Ovary (tissue), 7 donors: ENCODE measurements at regions not wholly inside any gene's neighbourhood (a gene's known extent, or its start where the extent isn't known, plus 50 kb on each side); places are given as distances from the start of the nearest gene placed in this dataset.

Experiments
- DNase-seq, 5 donors: peaks; one replicate each; pipeline ENCODE4 v3.0.0-alpha.2; 2019 to 2020
- H3K27ac ChIP-seq, 2 donors: fragments of 200-600 bp; one replicate each; pipeline versions ENCODE4 v1.5.1 to v1.8.0; 2019 to 2022
- H3K27me3 ChIP-seq: fragments of 200-600 bp; one replicate; pipeline ENCODE4 v1.8.0; 2022
- H3K36me3 ChIP-seq: fragments of 200-600 bp; sonication (generic); one replicate; pipeline ENCODE4 v1.5.1; 2019
- H3K4me1 ChIP-seq: one replicate; pipeline ENCODE4 v1.8.1; 2013; ENCODE audit warnings: mild to moderate bottlenecking, moderate library complexity; ENCODE audit not compliant: insufficient read depth
- H3K4me3 ChIP-seq: fragments of 200-600 bp; sonication (generic); one replicate; pipeline ENCODE4 v1.5.1; 2017
- H3K9me3 ChIP-seq, 2 donors: fragments of 200-600 bp in 1 of 2; sonication (generic) in 1 of 2; one replicate each; pipeline versions ENCODE4 v1.5.1 to v1.8.1; 2013 to 2019; ENCODE audit warnings: mild to moderate bottlenecking in 1 of 2, moderate library complexity in 1 of 2
- EP300 ChIP-seq: sonication (generic); formaldehyde crosslinking; IDR thresholded peaks from one replicate; pipeline ENCODE4 v1.6.1; 2017; ENCODE audit warnings: antibody characterized with exemption
- POLR2A ChIP-seq: fragments of 450-650 bp; IDR thresholded peaks from one replicate; pipeline ENCODE4 v1.6.1; 2017; ENCODE audit warnings: antibody characterized with exemption, mild to moderate bottlenecking, moderate library complexity
- WGBS, 3 donors: extraction: QIAGEN DNeasy Blood & Tissue Kit in 1 of 3; methylation state at CpG; one replicate each; pipeline versions ENCODE4 v1.1.5 to v1.1.7; 2013 to 2017; 5-methylcytosine and 5-hydroxymethylcytosine counted together
- intact Hi-C, 4 donors: fragments of 100-400 bp; cut with DNase I; formaldehyde crosslinking; loops; one replicate each; pipeline versions ENCODE4 v1.11.0 to v1.15.1; 2022 to 2023
- TF ChIP-seq, protein P1 (sequence below), 3 donors: fragments of 450-650 bp in 2 of 3; fragments of 200-600 bp in 1 of 3; IDR thresholded peaks; one replicate each; pipeline versions ENCODE4 v1.5.1 to v1.8.0; 2016 to 2022; ENCODE audit warnings: antibody characterized with exemption in 3 of 3, mild to moderate bottlenecking in 1 of 3
- donor health status: DM: no; HTN: no; CAD: no; lungs with moderate emphysema.
- donor health status: DM: no; HTN: no; CAD: no.
- donor health status: Bipolar disorder and iron deficiency.
- donor health status: DM: no; HTN: no; CAD: no.
- donor health status: DM: yes; HTN: yes; CAD: no.

DNA sequence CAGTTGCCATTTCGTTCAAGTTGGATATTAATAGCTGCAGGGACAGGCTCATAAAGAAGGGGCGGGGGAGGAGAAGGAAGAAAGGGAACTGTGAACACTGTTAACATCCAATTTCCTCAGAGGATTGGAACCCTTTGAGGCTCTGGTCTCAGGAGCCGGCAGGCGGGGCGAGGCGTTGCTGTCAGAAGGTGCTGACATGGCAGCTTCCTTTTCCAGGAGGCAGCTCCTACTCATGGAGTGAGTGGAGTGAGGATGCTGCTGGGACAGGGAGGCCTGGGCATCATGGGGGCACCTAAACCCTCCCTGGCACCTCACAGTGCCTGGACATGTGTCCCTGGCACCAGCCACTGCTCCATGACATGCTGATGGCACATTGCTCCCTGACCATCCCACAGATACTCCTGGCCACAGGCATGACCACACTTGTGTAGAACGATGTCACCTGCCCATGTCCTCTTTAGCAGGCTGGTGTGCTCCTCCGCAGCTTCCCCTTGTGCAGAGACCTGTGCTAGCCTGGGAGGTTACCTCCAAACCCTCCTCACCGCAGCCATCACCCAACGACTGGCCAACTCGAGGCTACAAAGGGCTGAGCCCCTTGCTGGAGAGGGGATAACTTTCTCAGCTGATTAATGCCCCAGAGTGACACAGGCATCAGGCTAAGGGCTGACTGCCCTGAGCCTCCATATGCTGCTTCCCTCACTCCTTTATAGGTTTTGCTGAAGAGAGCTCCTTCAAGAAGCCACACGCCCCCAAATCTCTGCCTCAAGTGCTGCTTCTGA lies 79.6 kb upstream of the NECTIN1 start:
- Histone ChIP-seq H3K9me3 (no peaks in the 10 kb centered on the region), H3K36me3 (no peaks in the 10 kb centered on the region), H3K4me3 (no peak overlapping the region), H3K4me1 (no peaks in the 10 kb centered on the region), H3K27me3 (no peaks in the 10 kb centered on the region), H3K27ac (no peak overlapping the region)
- intact Hi-C loops = no loop called here
- TF ChIP-seq EP300 (no peak), POLR2A (no peak)
- TF ChIP-seq, protein P1, sequence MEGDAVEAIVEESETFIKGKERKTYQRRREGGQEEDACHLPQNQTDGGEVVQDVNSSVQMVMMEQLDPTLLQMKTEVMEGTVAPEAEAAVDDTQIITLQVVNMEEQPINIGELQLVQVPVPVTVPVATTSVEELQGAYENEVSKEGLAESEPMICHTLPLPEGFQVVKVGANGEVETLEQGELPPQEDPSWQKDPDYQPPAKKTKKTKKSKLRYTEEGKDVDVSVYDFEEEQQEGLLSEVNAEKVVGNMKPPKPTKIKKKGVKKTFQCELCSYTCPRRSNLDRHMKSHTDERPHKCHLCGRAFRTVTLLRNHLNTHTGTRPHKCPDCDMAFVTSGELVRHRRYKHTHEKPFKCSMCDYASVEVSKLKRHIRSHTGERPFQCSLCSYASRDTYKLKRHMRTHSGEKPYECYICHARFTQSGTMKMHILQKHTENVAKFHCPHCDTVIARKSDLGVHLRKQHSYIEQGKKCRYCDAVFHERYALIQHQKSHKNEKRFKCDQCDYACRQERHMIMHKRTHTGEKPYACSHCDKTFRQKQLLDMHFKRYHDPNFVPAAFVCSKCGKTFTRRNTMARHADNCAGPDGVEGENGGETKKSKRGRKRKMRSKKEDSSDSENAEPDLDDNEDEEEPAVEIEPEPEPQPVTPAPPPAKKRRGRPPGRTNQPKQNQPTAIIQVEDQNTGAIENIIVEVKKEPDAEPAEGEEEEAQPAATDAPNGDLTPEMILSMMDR (IDR thresholded peaks at IDR 0.05) = no peak
- DNase-seq = no peak
- WGBS, 3 donors = 69 to 74% (median 70%) methylated on average over 12 of the region's 12 CpGs

DNA sequence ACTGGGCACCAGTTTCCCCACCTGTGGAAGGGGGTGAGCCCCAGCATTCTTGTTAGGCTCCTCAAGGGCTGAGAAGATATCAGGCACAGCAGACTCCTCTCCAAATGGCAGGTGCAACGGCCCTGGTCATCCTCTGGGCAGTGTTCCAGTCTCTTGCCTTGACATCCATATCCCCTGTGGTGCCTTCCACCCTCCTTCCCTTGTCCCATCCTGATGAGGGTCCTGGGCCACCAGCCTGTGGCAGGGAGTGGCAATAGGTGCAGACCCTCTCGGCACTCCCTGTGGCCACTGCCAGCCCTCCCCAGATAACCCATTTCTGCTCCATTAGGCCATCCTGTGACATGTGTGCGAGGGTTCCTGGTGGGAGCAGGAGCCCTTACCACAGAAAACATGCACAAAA lies 78.8 kb upstream of the NECTIN1 start:
- no peaks in the 10 kb centered on the region for H3K36me3 ChIP-seq
- DNase-seq = no peak
- no peaks in the 10 kb centered on the region for H3K27me3 ChIP-seq
- H3K4me1 ChIP-seq = no peaks in the 10 kb centered on the region
- 66 to 87% (median 73%) methylated on average over 3 of the region's 3 CpGs for WGBS, 3 donors
- H3K27ac ChIP-seq = no peak overlapping the region
- H3K4me3 ChIP-seq = no peak overlapping the region
- TF ChIP-seq, protein P1 (IDR thresholded peaks at IDR 0.05) = no peak
- TF ChIP-seq EP300 (no peak), POLR2A (no peak)
- intact Hi-C loops = no loop called here
- no peaks in the 10 kb centered on the region for H3K9me3 ChIP-seq

DNA sequence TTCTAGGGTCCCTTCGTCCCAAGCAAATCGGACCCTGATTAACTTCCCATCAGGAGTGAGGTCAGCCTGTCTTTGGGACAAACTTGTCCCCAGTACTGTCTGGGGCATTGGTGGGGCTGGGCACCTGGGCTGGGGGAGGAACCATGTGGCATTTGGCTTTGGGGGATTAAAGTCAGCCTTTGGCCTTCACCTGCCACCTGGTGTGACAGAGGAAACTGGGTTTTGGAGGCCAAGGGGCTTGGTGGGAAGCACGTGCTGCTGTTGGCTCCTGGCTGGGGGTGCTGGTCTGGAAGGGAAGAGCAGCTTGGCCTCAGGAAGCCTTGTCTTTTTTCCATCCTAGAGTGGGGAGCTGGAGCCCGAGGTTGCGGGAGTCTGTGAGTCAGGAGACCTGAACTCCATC lies 78.4 kb upstream of the NECTIN1 start:
- no peak for DNase-seq
- WGBS, 3 donors = 83 to 87% (median 86%) methylated on average over 5 of the region's 5 CpGs
- no peak overlapping the region for H3K4me3 ChIP-seq
- no peaks in the 10 kb centered on the region for H3K9me3 ChIP-seq
- no peaks in the 10 kb centered on the region for H3K36me3 ChIP-seq
- H3K27me3 ChIP-seq = no peaks in the 10 kb centered on the region
- intact Hi-C loops = no loop called here
- H3K27ac ChIP-seq = no peak overlapping the region
- no peak for TF ChIP-seq EP300
- no peak for TF ChIP-seq POLR2A
- TF ChIP-seq, protein P1 (IDR thresholded peaks at IDR 0.05) = no peak
- H3K4me1 ChIP-seq = no peaks in the 10 kb centered on the region

DNA sequence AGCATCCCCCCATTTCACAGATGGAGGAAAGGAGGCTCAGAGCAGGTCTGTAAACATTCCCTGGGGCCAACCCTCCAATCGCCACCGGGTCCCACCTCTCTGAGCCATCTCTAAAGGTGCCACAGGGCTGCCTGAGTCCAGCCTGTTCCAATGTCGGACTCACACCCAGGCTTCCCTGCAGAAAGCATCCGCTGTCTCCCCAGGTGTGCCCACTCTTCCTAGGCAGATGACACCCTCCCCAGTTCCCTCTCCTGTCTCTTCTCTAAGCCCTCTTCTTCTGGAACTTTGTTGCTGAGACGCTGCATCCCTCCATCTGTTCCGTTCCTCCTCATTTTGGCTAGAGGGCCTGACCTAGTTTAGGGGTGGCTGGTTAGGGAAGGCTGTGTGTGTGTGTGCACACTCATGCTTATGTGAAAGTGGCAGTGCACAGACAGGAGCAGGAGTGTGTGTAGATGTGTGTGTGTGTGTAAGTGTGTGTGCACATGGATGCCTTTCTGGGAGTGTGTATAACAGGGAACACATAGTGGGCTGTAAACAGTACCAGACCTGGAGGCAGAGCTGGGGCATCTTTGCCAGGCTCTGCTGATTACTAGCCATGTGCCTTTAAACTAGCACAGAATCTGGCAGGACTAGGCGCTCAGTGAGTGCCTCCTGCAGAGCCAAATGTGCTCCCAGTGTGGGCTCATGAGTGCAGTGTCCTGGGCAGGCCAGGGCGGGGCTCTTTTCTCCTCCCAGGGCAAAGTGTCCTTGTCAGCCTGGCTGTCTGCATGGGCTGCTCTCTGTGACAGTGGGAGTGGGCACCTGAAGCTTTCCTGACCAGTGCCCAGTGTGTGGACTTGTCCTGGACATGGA lies 77.3 kb upstream of the NECTIN1 start:
- intact Hi-C loops = no loop called here
- no peak overlapping the region for H3K27ac ChIP-seq
- no peaks in the 10 kb centered on the region for H3K9me3 ChIP-seq
- no peak for DNase-seq
- H3K36me3 ChIP-seq = no peaks in the 10 kb centered on the region
- no peaks in the 10 kb centered on the region for H3K27me3 ChIP-seq
- 83 to 86% (median 86%) methylated on average over 8 of the region's 8 CpGs for WGBS, 3 donors
- no peak overlapping the region for H3K4me3 ChIP-seq
- no peak for TF ChIP-seq POLR2A
- TF ChIP-seq, protein P1 (IDR thresholded peaks at IDR 0.05) = no peak
- TF ChIP-seq EP300 = no peak
- H3K4me1 ChIP-seq = no peaks in the 10 kb centered on the region
